ENCODE measurements at regions not wholly inside any gene's neighbourhood (a gene's known extent, or its start where the extent isn't known, plus 50 kb on each side); places are given as distances from the start of the nearest gene placed in this dataset.

DNA sequence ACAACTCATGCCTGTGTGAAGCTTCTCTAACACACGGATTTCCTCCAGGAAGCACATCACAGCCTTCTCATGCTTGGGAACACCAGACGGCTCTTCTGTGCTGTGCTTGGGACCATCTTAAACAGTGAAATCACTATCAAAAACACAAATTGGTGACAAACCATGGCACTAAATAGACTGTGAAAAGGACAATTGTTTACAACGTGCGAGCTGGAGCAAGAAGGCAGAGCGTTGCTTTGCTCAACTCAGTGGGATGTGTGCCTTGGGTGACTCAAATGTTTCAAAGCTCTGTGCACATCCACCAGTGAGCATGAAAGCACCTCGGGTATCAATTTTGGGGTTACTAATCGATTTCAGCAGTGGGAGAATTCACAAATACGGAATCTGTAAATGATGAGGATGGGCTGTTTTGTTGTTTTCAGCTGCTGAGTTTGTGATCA is 182.4 kb upstream of the ARL4C start:
- intact Hi-C loops (cut with DNase I; ENCODE audit: low total_unique reads) = no loop called here
- no peak overlapping the region for H3K4me3 ChIP-seq (ENCODE audit: low read depth, poor library complexity, severe bottlenecking)
- TF ChIP-seq POLR2A (IDR thresholded peaks at IDR 0.05) = no peak
- TF ChIP-seq, protein P1, sequence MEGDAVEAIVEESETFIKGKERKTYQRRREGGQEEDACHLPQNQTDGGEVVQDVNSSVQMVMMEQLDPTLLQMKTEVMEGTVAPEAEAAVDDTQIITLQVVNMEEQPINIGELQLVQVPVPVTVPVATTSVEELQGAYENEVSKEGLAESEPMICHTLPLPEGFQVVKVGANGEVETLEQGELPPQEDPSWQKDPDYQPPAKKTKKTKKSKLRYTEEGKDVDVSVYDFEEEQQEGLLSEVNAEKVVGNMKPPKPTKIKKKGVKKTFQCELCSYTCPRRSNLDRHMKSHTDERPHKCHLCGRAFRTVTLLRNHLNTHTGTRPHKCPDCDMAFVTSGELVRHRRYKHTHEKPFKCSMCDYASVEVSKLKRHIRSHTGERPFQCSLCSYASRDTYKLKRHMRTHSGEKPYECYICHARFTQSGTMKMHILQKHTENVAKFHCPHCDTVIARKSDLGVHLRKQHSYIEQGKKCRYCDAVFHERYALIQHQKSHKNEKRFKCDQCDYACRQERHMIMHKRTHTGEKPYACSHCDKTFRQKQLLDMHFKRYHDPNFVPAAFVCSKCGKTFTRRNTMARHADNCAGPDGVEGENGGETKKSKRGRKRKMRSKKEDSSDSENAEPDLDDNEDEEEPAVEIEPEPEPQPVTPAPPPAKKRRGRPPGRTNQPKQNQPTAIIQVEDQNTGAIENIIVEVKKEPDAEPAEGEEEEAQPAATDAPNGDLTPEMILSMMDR (IDR thresholded peaks at IDR 0.05) = no peak
- WGBS, 2 donors = 68 to 74% methylated on average over 8 of the region's 8 CpGs
- no peak for DNase-seq (ENCODE audit: low spot score in 2 of 2)

DNA sequence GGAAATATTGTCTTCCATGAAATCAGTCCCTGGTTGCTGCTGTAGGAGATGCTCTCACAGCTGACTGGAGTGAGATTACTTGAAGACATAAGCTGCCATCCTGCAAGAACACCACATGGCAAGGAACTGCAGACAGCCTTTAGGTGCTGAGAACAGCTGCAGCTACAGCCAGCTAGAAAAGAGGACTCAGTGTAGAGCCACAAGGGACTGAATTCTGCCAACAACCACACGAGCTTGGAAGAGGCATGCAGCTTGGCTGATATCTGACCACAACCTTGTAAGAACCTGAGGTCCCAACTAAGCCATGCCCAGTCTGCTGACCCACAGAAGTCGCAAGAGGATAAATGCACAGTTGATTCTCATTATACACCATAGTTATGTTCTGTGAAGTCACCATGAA is 181.8 kb upstream of the ARL4C start:
- WGBS, 2 donors = 61 to 76% methylated on average over 2 of the region's 2 CpGs
- H3K4me3 ChIP-seq (ENCODE audit: low read depth, poor library complexity, severe bottlenecking) = no peak overlapping the region
- no peak for DNase-seq (ENCODE audit: low spot score in 2 of 2)
- TF ChIP-seq POLR2A (IDR thresholded peaks at IDR 0.05) = no peak
- TF ChIP-seq, protein P1 (IDR thresholded peaks at IDR 0.05) = no peak
- intact Hi-C loops (cut with DNase I; ENCODE audit: low total_unique reads) = no loop called here

DNA sequence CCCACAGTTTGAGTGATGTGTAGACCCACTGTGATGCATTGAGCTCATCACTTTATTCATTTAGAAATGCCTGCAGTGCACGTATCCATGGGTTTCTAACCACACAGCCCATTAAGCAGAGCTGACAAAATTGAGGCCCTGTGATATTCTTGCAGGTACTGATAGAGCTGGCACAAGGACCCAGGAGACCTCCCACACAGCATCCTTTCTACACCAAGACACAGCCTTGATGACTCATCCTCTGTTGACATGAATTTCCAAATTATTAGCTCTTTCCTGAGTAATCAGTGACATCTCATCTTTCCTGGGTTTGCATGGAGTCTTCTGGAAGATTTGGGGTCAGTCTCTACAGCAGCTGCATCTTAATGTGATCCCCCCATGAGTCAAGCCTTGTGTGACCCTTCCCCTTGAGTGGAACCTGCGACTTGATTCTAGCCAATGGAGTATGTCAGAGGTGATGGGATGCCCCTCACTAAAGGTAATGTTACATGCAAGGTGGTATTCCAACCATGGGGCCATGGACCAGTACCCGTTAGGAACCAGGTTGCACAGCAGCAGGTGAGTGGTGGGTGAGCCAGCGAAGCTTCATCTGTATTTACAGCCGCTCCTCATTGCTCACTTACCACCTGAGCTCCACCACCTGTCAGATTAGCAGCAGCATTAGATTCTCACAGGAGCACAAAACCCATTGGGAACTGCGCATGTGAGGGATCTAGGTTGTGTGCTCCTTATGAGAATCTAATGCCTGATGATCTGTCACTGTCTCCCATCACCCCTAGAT is 181.1 kb upstream of the ARL4C start:
- TF ChIP-seq, protein P1 (IDR thresholded peaks at IDR 0.05) = no peak
- no peak for TF ChIP-seq POLR2A (IDR thresholded peaks at IDR 0.05)
- no peak overlapping the region for H3K4me3 ChIP-seq (ENCODE audit: low read depth, poor library complexity, severe bottlenecking)
- 84 to 88% methylated on average over 6 of the region's 6 CpGs for WGBS, 2 donors
- intact Hi-C loops (cut with DNase I; ENCODE audit: low total_unique reads) = no loop called here
- no peak for DNase-seq (ENCODE audit: low spot score in 2 of 2)

DNA sequence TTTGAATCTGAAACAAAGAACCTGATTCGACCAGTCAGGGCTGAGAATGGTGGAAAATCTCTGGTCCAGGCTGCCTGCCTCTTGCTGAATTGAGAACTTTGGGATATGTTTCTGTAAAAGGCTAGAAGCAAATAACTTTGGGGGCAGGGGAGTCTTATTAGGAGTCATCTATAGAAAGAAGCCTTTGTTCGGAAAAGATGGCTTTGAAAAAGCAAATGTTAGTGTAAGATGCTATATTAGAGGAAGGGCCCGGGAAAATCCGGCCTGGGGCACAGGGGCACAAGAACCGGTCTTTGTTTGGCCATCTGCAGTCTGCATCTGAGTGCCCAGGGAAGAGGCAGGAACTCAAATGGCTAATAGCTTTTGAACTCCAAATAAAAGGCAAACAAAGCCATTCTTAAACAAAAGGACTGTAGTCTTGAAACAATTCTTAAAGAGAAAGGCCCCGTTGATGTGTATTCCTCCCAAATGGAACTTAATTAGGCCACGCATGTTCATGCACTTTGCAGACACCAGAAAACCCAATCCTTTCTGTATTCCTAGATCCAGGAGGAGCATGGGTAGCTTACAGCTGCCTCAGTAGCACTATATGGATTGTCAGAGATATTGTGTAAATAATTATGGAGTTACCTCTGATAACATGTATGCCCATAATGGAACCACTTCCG is 180.0 kb upstream of the ARL4C start:
- intact Hi-C loops (cut with DNase I; ENCODE audit: low total_unique reads) = no loop called here
- TF ChIP-seq, protein P1 (IDR thresholded peaks at IDR 0.05) = no peak
- no peak for TF ChIP-seq POLR2A (IDR thresholded peaks at IDR 0.05)
- H3K4me3 ChIP-seq (ENCODE audit: low read depth, poor library complexity, severe bottlenecking) = no peak overlapping the region
- WGBS, 2 donors = 76 to 81% methylated on average over 8 of the region's 8 CpGs
- DNase-seq (ENCODE audit: low spot score in 2 of 2) = no peak

DNA sequence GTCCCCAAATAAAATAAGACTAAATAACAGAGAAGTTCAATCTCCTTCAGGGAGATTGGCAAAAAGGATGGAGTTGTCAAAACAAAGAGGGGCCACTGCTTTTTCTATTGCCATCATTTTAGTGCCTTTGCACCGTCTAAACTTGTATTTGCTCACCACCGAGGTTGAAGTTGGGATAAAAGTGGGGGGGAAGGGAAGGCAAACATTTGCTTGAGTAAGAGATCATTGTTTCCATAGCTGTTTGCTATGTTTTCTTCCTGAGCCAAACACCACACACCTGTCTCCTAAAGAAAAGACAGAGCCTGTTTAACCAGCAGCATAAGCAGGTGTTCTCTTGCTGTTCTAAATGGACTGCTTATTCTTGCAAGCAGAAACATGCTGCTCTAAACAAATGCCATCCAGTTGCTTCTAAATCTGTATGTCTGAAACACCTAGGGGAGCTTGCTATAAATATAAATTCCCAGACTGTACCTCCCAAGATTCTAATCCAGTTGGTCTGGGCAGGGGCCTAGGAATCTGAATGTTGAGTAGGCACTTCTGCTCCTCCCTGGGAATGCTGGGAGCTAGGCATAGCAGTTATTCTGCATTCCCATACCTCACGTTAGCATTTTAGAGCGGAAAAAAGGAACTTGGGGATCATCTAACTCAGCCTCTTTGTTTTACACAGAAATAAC is 179.4 kb upstream of the ARL4C start:
- H3K4me3 ChIP-seq (ENCODE audit: low read depth, poor library complexity, severe bottlenecking) = no peak overlapping the region
- 61 to 69% methylated on average over 4 of the region's 4 CpGs for WGBS, 2 donors
- intact Hi-C loops (cut with DNase I; ENCODE audit: low total_unique reads) = no loop called here
- DNase-seq (ENCODE audit: low spot score in 2 of 2) = no peak
- TF ChIP-seq, protein P1 (IDR thresholded peaks at IDR 0.05) = no peak

Measured in lower leg skin (tissue), 4 donors.